ENCODE measurements at regions not wholly inside any gene's neighbourhood (a gene's known extent, or its start where the extent isn't known, plus 50 kb on each side); places are given as distances from the start of the nearest gene placed in this dataset.

GRCh38 chr3:150300388-150300787 is 107.7 kb upstream of the TSC22D2 start:
- H3K27me3 ChIP-seq (replicated peaks; ENCODE audit: control insufficient read depth, insufficient read depth, low read length): no peaks in the 10 kb centered on the region
- TF ChIP-seq, protein P1, sequence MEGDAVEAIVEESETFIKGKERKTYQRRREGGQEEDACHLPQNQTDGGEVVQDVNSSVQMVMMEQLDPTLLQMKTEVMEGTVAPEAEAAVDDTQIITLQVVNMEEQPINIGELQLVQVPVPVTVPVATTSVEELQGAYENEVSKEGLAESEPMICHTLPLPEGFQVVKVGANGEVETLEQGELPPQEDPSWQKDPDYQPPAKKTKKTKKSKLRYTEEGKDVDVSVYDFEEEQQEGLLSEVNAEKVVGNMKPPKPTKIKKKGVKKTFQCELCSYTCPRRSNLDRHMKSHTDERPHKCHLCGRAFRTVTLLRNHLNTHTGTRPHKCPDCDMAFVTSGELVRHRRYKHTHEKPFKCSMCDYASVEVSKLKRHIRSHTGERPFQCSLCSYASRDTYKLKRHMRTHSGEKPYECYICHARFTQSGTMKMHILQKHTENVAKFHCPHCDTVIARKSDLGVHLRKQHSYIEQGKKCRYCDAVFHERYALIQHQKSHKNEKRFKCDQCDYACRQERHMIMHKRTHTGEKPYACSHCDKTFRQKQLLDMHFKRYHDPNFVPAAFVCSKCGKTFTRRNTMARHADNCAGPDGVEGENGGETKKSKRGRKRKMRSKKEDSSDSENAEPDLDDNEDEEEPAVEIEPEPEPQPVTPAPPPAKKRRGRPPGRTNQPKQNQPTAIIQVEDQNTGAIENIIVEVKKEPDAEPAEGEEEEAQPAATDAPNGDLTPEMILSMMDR (IDR thresholded peaks at IDR 0.05; ENCODE audit: insufficient read depth in 1 of 2, low read depth in 1 of 2, low read length in 1 of 2, severe bottlenecking in 1 of 2, unreplicated experiment in 1 of 2): no peak
- H3K9me3 Mint-ChIP-seq (ENCODE audit: unreplicated experiment): no peaks in the 10 kb centered on the region
- no peaks in the 10 kb centered on the region for H3K36me3 ChIP-seq (ENCODE audit: control insufficient read depth, insufficient read depth, low read length)
- H3K4me3 Mint-ChIP-seq (ENCODE audit: unreplicated experiment): no peak overlapping the region
- H3K4me1 Mint-ChIP-seq (ENCODE audit: low read depth, unreplicated experiment): peaks cover 12% of the 10 kb centered on the region
- ChIA-PET CTCF (no interaction called here), POLR2A (no interaction called here)
- no peak overlapping the region for H3K4me3 ChIP-seq (ENCODE audit: low read depth, low read length)
- H3K27me3 Mint-ChIP-seq (ENCODE audit: insufficient read depth, unreplicated experiment): no peaks in the 10 kb centered on the region
- H3K27ac Mint-ChIP-seq (ENCODE audit: unreplicated experiment): no peak overlapping the region
- BruUV-seq (replicated peaks): no TSS peak
- no peaks in the 10 kb centered on the region for H3K9me3 ChIP-seq
- no peak for DNase-seq
- H3K36me3 Mint-ChIP-seq (ENCODE audit: insufficient read depth, unreplicated experiment): no peaks in the 10 kb centered on the region
- 0 out of 2 replicates have a peak, but pooled peaks cover 12% of the 10 kb centered on the region for H3K4me1 ChIP-seq
- intact Hi-C loops (cut with micrococcal nuclease; ENCODE audit: unreplicated experiment): loop anchor here (5.0 kb wide), 1 partner anchor 112 kb away; no protein-coding TSS in a partner anchor

DNA sequence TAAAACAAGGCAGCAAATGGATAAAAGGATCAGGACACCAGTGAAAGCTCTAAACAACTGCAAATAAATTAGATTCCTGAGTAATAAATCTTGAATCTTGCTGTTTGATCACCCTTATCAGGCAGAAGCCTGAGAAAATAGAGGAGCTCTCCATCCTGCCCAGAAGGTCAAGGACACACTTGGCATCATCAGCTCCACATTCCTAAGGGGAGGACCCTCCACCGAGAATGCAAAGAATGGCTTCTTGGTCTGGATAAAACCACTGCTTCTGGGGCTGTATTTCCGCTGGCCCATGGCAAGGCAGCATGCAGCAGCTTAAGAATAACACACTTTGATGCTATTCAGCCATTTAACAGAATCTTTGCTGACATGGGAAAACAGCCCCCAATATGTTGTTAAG is 108.9 kb upstream of the TSC22D2 start:
- Mint-ChIP-seq H3K9me3 (ENCODE audit: unreplicated experiment) (no peaks in the 10 kb centered on the region), H3K4me1 (ENCODE audit: low read depth, unreplicated experiment) (peaks cover 12% of the 10 kb centered on the region), H3K27me3 (ENCODE audit: insufficient read depth, unreplicated experiment) (no peaks in the 10 kb centered on the region), H3K36me3 (ENCODE audit: insufficient read depth, unreplicated experiment) (no peaks in the 10 kb centered on the region), H3K27ac (ENCODE audit: unreplicated experiment) (no peak overlapping the region), H3K4me3 (ENCODE audit: unreplicated experiment) (no peak overlapping the region)
- H3K9me3 ChIP-seq: no peaks in the 10 kb centered on the region
- no TSS peak for BruUV-seq (replicated peaks)
- no peaks in the 10 kb centered on the region for H3K27me3 ChIP-seq (replicated peaks; ENCODE audit: control insufficient read depth, insufficient read depth, low read length)
- TF ChIP-seq, protein P1 (IDR thresholded peaks at IDR 0.05; ENCODE audit: insufficient read depth in 1 of 2, low read depth in 1 of 2, low read length in 1 of 2, severe bottlenecking in 1 of 2, unreplicated experiment in 1 of 2): no peak
- H3K4me3 ChIP-seq (ENCODE audit: low read depth, low read length): no peak overlapping the region
- DNase-seq: no peak
- H3K36me3 ChIP-seq (ENCODE audit: control insufficient read depth, insufficient read depth, low read length): no peaks in the 10 kb centered on the region
- H3K4me1 ChIP-seq: 0 out of 2 replicates have a peak, but pooled peaks cover 12% of the 10 kb centered on the region
- CTCF ChIA-PET: no interaction called here
- POLR2A ChIA-PET: no interaction called here
- intact Hi-C loops (cut with micrococcal nuclease; ENCODE audit: unreplicated experiment): no loop called here

- Histone ChIP-seq H3K36me3 (ENCODE audit: control insufficient read depth, insufficient read depth, low read length) (no peaks in the 10 kb centered on the region), H3K4me3 (ENCODE audit: low read depth, low read length) (no peak overlapping the region), H3K4me1 (0 out of 2 replicates have a peak, but pooled peaks cover 12% of the 10 kb centered on the region), H3K27me3 (replicated peaks; ENCODE audit: control insufficient read depth, insufficient read depth, low read length) (no peaks in the 10 kb centered on the region), H3K9me3 (no peaks in the 10 kb centered on the region)
- no peaks in the 10 kb centered on the region for H3K27me3 Mint-ChIP-seq (ENCODE audit: insufficient read depth, unreplicated experiment)
- intact Hi-C loops (cut with micrococcal nuclease; ENCODE audit: unreplicated experiment): no loop called here
- TF ChIP-seq, protein P1 (IDR thresholded peaks at IDR 0.05; ENCODE audit: insufficient read depth in 1 of 2, low read depth in 1 of 2, low read length in 1 of 2, severe bottlenecking in 1 of 2, unreplicated experiment in 1 of 2): no peak
- DNase-seq: no peak
- BruUV-seq (replicated peaks): no TSS peak
- POLR2A ChIA-PET: no interaction called here
- CTCF ChIA-PET: interaction anchor here (1.4 kb wide), 1 partner anchor 17 kb away, joined by 3 read pairs; no protein-coding TSS in a partner anchor
- no peak overlapping the region for H3K4me3 Mint-ChIP-seq (ENCODE audit: unreplicated experiment)
- H3K27ac Mint-ChIP-seq (ENCODE audit: unreplicated experiment): no peak overlapping the region
- H3K36me3 Mint-ChIP-seq (ENCODE audit: insufficient read depth, unreplicated experiment): no peaks in the 10 kb centered on the region
- H3K9me3 Mint-ChIP-seq (ENCODE audit: unreplicated experiment): no peaks in the 10 kb centered on the region
- H3K4me1 Mint-ChIP-seq (ENCODE audit: low read depth, unreplicated experiment): peaks cover 12% of the 10 kb centered on the region
Measured at GRCh38 chr3:150296966-150297365, 111.1 kb upstream of the TSC22D2 start.
